ENCODE measurements at regions not wholly inside any gene's neighbourhood (a gene's known extent, or its start where the extent isn't known, plus 50 kb on each side); places are given as distances from the start of the nearest gene placed in this dataset.

- no peak overlapping the region for H3K4me3 ChIP-seq (ENCODE audit: low read depth in 1 of 2, low read length in 2 of 2)
- H3K9me3 ChIP-seq (ENCODE audit: control insufficient read depth in 1 of 2, low read length in 2 of 2), result no peaks in the 10 kb centered on the region
- H3K36me3 ChIP-seq (ENCODE audit: control insufficient read depth in 1 of 2, insufficient read depth in 2 of 2, low read length in 2 of 2), result no peaks in the 10 kb centered on the region
- H3K4me1 ChIP-seq (ENCODE audit: control insufficient read depth in 1 of 2, insufficient read depth in 2 of 2, low read length in 2 of 2), result no peaks in the 10 kb centered on the region
- no peaks in the 10 kb centered on the region for H3K27me3 ChIP-seq (ENCODE audit: low read depth, low read length)
- no peak overlapping the region for H3K27ac ChIP-seq (ENCODE audit: low read length)
These were observed 108.6 kb upstream of the FLRT2 start for GRCh38 chr14:85421186-85421877.

GRCh38 chr14:85423889-85424288 is 106.1 kb upstream of the FLRT2 start:
- Histone ChIP-seq H3K4me1 (ENCODE audit: control insufficient read depth in 1 of 2, insufficient read depth in 2 of 2, low read length in 2 of 2) (no peaks in the 10 kb centered on the region), H3K27me3 (ENCODE audit: low read depth, low read length) (no peaks in the 10 kb centered on the region), H3K36me3 (ENCODE audit: control insufficient read depth in 1 of 2, insufficient read depth in 2 of 2, low read length in 2 of 2) (no peaks in the 10 kb centered on the region), H3K4me3 (ENCODE audit: low read depth in 1 of 2, low read length in 2 of 2) (no peak overlapping the region), H3K27ac (ENCODE audit: low read length) (no peak overlapping the region), H3K9me3 (ENCODE audit: control insufficient read depth in 1 of 2, low read length in 2 of 2) (no peaks in the 10 kb centered on the region)

GRCh38 chr14:85425507-85425906 is 104.4 kb upstream of the FLRT2 start:
- no peaks in the 10 kb centered on the region for H3K27me3 ChIP-seq (ENCODE audit: low read depth, low read length)
- H3K4me1 ChIP-seq (ENCODE audit: control insufficient read depth in 1 of 2, insufficient read depth in 2 of 2, low read length in 2 of 2), result no peaks in the 10 kb centered on the region
- no peak overlapping the region for H3K27ac ChIP-seq (ENCODE audit: low read length)
- H3K36me3 ChIP-seq (ENCODE audit: control insufficient read depth in 1 of 2, insufficient read depth in 2 of 2, low read length in 2 of 2), result no peaks in the 10 kb centered on the region
- H3K9me3 ChIP-seq (ENCODE audit: control insufficient read depth in 1 of 2, low read length in 2 of 2), result no peaks in the 10 kb centered on the region
- H3K4me3 ChIP-seq (ENCODE audit: low read depth in 1 of 2, low read length in 2 of 2), result no peak overlapping the region

- Histone ChIP-seq H3K4me3 (ENCODE audit: low read depth in 1 of 2, low read length in 2 of 2) (no peak overlapping the region), H3K4me1 (ENCODE audit: control insufficient read depth in 1 of 2, insufficient read depth in 2 of 2, low read length in 2 of 2) (no peaks in the 10 kb centered on the region), H3K9me3 (ENCODE audit: control insufficient read depth in 1 of 2, low read length in 2 of 2) (no peaks in the 10 kb centered on the region), H3K27ac (ENCODE audit: low read length) (no peak overlapping the region), H3K36me3 (ENCODE audit: control insufficient read depth in 1 of 2, insufficient read depth in 2 of 2, low read length in 2 of 2) (no peaks in the 10 kb centered on the region), H3K27me3 (ENCODE audit: low read depth, low read length) (no peaks in the 10 kb centered on the region)
These were observed 103.6 kb upstream of the FLRT2 start for GRCh38 chr14:85426068-85426935.

- Histone ChIP-seq H3K27me3 (ENCODE audit: low read depth, low read length) (no peaks in the 10 kb centered on the region), H3K27ac (ENCODE audit: low read length) (no peak overlapping the region), H3K4me1 (ENCODE audit: control insufficient read depth in 1 of 2, insufficient read depth in 2 of 2, low read length in 2 of 2) (no peaks in the 10 kb centered on the region), H3K9me3 (ENCODE audit: control insufficient read depth in 1 of 2, low read length in 2 of 2) (no peaks in the 10 kb centered on the region), H3K4me3 (ENCODE audit: low read depth in 1 of 2, low read length in 2 of 2) (no peak overlapping the region), H3K36me3 (ENCODE audit: control insufficient read depth in 1 of 2, insufficient read depth in 2 of 2, low read length in 2 of 2) (no peaks in the 10 kb centered on the region)
These were observed 101.0 kb upstream of the FLRT2 start for GRCh38 chr14:85428926-85429325.

- Histone ChIP-seq H3K27ac (ENCODE audit: low read length) (no peak overlapping the region), H3K4me3 (ENCODE audit: low read depth in 1 of 2, low read length in 2 of 2) (no peak overlapping the region), H3K36me3 (ENCODE audit: control insufficient read depth in 1 of 2, insufficient read depth in 2 of 2, low read length in 2 of 2) (no peaks in the 10 kb centered on the region), H3K27me3 (ENCODE audit: low read depth, low read length) (no peaks in the 10 kb centered on the region), H3K4me1 (ENCODE audit: control insufficient read depth in 1 of 2, insufficient read depth in 2 of 2, low read length in 2 of 2) (no peaks in the 10 kb centered on the region), H3K9me3 (ENCODE audit: control insufficient read depth in 1 of 2, low read length in 2 of 2) (no peaks in the 10 kb centered on the region)
These were observed 92.8 kb upstream of the FLRT2 start for GRCh38 chr14:85437148-85437547.

- no peak overlapping the region for H3K27ac ChIP-seq (ENCODE audit: low read length)
- H3K4me3 ChIP-seq (ENCODE audit: low read depth in 1 of 2, low read length in 2 of 2), result no peak overlapping the region
These were observed 91.9 kb upstream of the FLRT2 start for GRCh38 chr14:85438001-85438400.

GRCh38 chr14:85438481-85438942 is 91.4 kb upstream of the FLRT2 start:
- Histone ChIP-seq H3K36me3 (ENCODE audit: control insufficient read depth in 1 of 2, insufficient read depth in 2 of 2, low read length in 2 of 2) (no peaks in the 10 kb centered on the region), H3K27ac (ENCODE audit: low read length) (no peak overlapping the region), H3K27me3 (ENCODE audit: low read depth, low read length) (no peaks in the 10 kb centered on the region), H3K9me3 (ENCODE audit: control insufficient read depth in 1 of 2, low read length in 2 of 2) (no peaks in the 10 kb centered on the region), H3K4me1 (ENCODE audit: control insufficient read depth in 1 of 2, insufficient read depth in 2 of 2, low read length in 2 of 2) (no peaks in the 10 kb centered on the region), H3K4me3 (ENCODE audit: low read depth in 1 of 2, low read length in 2 of 2) (no peak overlapping the region)

More at GRCh38 chr14:85438001-85438400, 91.9 kb upstream of the FLRT2 start:
- no peaks in the 10 kb centered on the region for H3K36me3 ChIP-seq (ENCODE audit: control insufficient read depth in 1 of 2, insufficient read depth in 2 of 2, low read length in 2 of 2)
- H3K4me1 ChIP-seq (ENCODE audit: control insufficient read depth in 1 of 2, insufficient read depth in 2 of 2, low read length in 2 of 2), result no peaks in the 10 kb centered on the region
- no peaks in the 10 kb centered on the region for H3K27me3 ChIP-seq (ENCODE audit: low read depth, low read length)
- H3K9me3 ChIP-seq (ENCODE audit: control insufficient read depth in 1 of 2, low read length in 2 of 2), result no peaks in the 10 kb centered on the region

GRCh38 chr14:85439696-85440328 is 90.1 kb upstream of the FLRT2 start:
- H3K4me1 ChIP-seq (ENCODE audit: control insufficient read depth in 1 of 2, insufficient read depth in 2 of 2, low read length in 2 of 2), result no peaks in the 10 kb centered on the region
- H3K27ac ChIP-seq (ENCODE audit: low read length), result no peak overlapping the region
- H3K36me3 ChIP-seq (ENCODE audit: control insufficient read depth in 1 of 2, insufficient read depth in 2 of 2, low read length in 2 of 2), result no peaks in the 10 kb centered on the region
- H3K4me3 ChIP-seq (ENCODE audit: low read depth in 1 of 2, low read length in 2 of 2), result no peak overlapping the region
- no peaks in the 10 kb centered on the region for H3K9me3 ChIP-seq (ENCODE audit: control insufficient read depth in 1 of 2, low read length in 2 of 2)
- no peaks in the 10 kb centered on the region for H3K27me3 ChIP-seq (ENCODE audit: low read depth, low read length)

GRCh38 chr14:85441909-85442643 is 87.9 kb upstream of the FLRT2 start:
- Histone ChIP-seq H3K27me3 (ENCODE audit: low read depth, low read length) (no peaks in the 10 kb centered on the region), H3K9me3 (ENCODE audit: control insufficient read depth in 1 of 2, low read length in 2 of 2) (no peaks in the 10 kb centered on the region), H3K36me3 (ENCODE audit: control insufficient read depth in 1 of 2, insufficient read depth in 2 of 2, low read length in 2 of 2) (no peaks in the 10 kb centered on the region), H3K4me3 (ENCODE audit: low read depth in 1 of 2, low read length in 2 of 2) (no peak overlapping the region), H3K4me1 (ENCODE audit: control insufficient read depth in 1 of 2, insufficient read depth in 2 of 2, low read length in 2 of 2) (no peaks in the 10 kb centered on the region), H3K27ac (ENCODE audit: low read length) (no peak overlapping the region)

- H3K9me3 ChIP-seq (ENCODE audit: control insufficient read depth in 1 of 2, low read length in 2 of 2), result no peaks in the 10 kb centered on the region
- no peaks in the 10 kb centered on the region for H3K36me3 ChIP-seq (ENCODE audit: control insufficient read depth in 1 of 2, insufficient read depth in 2 of 2, low read length in 2 of 2)
- no peak overlapping the region for H3K27ac ChIP-seq (ENCODE audit: low read length)
- no peaks in the 10 kb centered on the region for H3K4me1 ChIP-seq (ENCODE audit: control insufficient read depth in 1 of 2, insufficient read depth in 2 of 2, low read length in 2 of 2)
- H3K4me3 ChIP-seq (ENCODE audit: low read depth in 1 of 2, low read length in 2 of 2), result no peak overlapping the region
- H3K27me3 ChIP-seq (ENCODE audit: low read depth, low read length), result no peaks in the 10 kb centered on the region
These were observed 86.9 kb upstream of the FLRT2 start for GRCh38 chr14:85442996-85443395.
